K562 (cell line): ENCODE measurements at regions not wholly inside any gene's neighbourhood (a gene's known extent, or its start where the extent isn't known, plus 50 kb on each side); places are given as distances from the start of the nearest gene placed in this dataset.

Experiments used
- ATAC-seq: fragments of 200-7000 bp; cut with Tn5 transposase; 3 replicates; pipeline ENCODE4 v1.9.1; 2020; ENCODE audit warnings: moderate library complexity
- BruUV-seq: library from RNA; stranded (reverse); fragments of 400-500 nt; replicated peaks from 2 replicates; lab custom pipeline; 2021; lab: Mats Ljungman, UMichigan
- CTCF ChIA-PET: fragments of 300-600 bp; formaldehyde crosslinking; extraction: SDS; loops from one replicate; lab custom pipeline; 2021; ENCODE audit warnings: low intra/inter-chr PET ratio; lab: Yijun Ruan, JAX
- POLR2A ChIA-PET: fragments of 300-600, 350-650 bp; sonication (Branson Sonifier 250); formaldehyde crosslinking; extraction: SDS; loops from one replicate; lab custom pipeline; 2021; ENCODE audit warnings: antibody characterized with exemption, inconsistent platforms; lab: Yijun Ruan, JAX
- DNase-seq, 4 experiments: peaks; one replicate each; pipeline versions ENCODE4 v3.0.0 to v3.0.0-alpha.2; 2011 to 2018; ENCODE audit warnings: low spot score in 3 of 4, mixed read lengths in 3 of 4; ENCODE audit errors: extremely low read depth in 1 of 4
- FAIRE-seq: peaks from 2 replicates; lab custom pipeline; 2011; peaks lifted over from hg19 to GRCh38; lab: Jason Lieb, UNC
- H2AFZ ChIP-seq: 2 replicates; pipeline ENCODE4 v1.6.0; 2011; ENCODE audit warnings: low read depth, low read length, control low read depth, inconsistent platforms
- H3K27ac ChIP-seq: fragments of 200-600 bp; 3 replicates; pipeline ENCODE4 v1.8.0; 2011; ENCODE audit warnings: low read depth, mild to moderate bottlenecking, control low read depth, inconsistent platforms, low read length, moderate library complexity, mixed read lengths; ENCODE audit errors: extremely low read depth
- H3K27me3 ChIP-seq, 2 experiments: fragments of 300-600 bp in 1 of 2; 2 replicates in 1 of 2; 3 replicates in 1 of 2; pipeline versions ENCODE4 v1.6.0 to v1.8.0; 2011; ENCODE audit warnings: inconsistent platforms in 2 of 2, low read length in 2 of 2, mild to moderate bottlenecking in 1 of 2, mixed read lengths in 1 of 2, moderate library complexity in 1 of 2; ENCODE audit not compliant: control insufficient read depth in 2 of 2, insufficient read depth in 2 of 2
- H3K36me3 ChIP-seq: fragments of 300-600 bp; 3 replicates; pipeline ENCODE4 v1.8.0; 2011; ENCODE audit warnings: mild to moderate bottlenecking, low read length, inconsistent platforms; ENCODE audit not compliant: control insufficient read depth, insufficient read depth
- H3K4me1 ChIP-seq, 2 experiments: fragments of 200-600 bp in 1 of 2; replicated peaks in 1 of 2; 2 replicates in 1 of 2; 3 replicates in 1 of 2; pipeline versions ENCODE4 v1.5.1 to v1.8.0; 2011; ENCODE audit warnings: inconsistent platforms in 2 of 2, low read length in 2 of 2, mild to moderate bottlenecking in 1 of 2, mixed read lengths in 1 of 2, moderate library complexity in 1 of 2; ENCODE audit not compliant: control insufficient read depth in 2 of 2, insufficient read depth in 2 of 2
- H3K4me2 ChIP-seq: 2 replicates; pipeline ENCODE4 v1.6.1; 2011; ENCODE audit warnings: low read length, control low read depth, inconsistent platforms, mixed read lengths; ENCODE audit not compliant: insufficient read depth
- H3K4me3 ChIP-seq: fragments of 200-600 bp; sonication (generic), shearing (Covaris generic); 2 replicates; pipeline ENCODE4 v1.5.1; 2016; ENCODE audit warnings: control low read depth, inconsistent platforms
- H3K79me2 ChIP-seq: fragments of 200-600 bp; 3 replicates; pipeline ENCODE4 v1.8.0; 2011; ENCODE audit warnings: low read length, inconsistent platforms; ENCODE audit not compliant: control insufficient read depth, insufficient read depth
- H3K9ac ChIP-seq, 2 experiments: 2 replicates each; pipeline versions ENCODE4 v1.6.0 to v1.6.1; 2011; ENCODE audit warnings: low read depth in 2 of 2, low read length in 2 of 2, control low read depth in 1 of 2, inconsistent platforms in 1 of 2, mild to moderate bottlenecking in 1 of 2, mixed read lengths in 1 of 2; ENCODE audit not compliant: insufficient read depth in 1 of 2
- H3K9me1 ChIP-seq: one replicate; pipeline ENCODE4 v1.6.0; 2011; ENCODE audit warnings: inconsistent platforms, mild to moderate bottlenecking, low read length, moderate library complexity; ENCODE audit not compliant: control insufficient read depth, insufficient read depth
- H3K9me3 ChIP-seq: replicated peaks from 2 replicates; pipeline ENCODE4 v1.5.1; 2011; ENCODE audit warnings: low read depth, low read length, inconsistent platforms; ENCODE audit not compliant: control insufficient read depth, insufficient read depth
- H4K20me1 ChIP-seq: replicated peaks from 2 replicates; pipeline ENCODE4 v1.6.1; 2011; ENCODE audit warnings: low read length, inconsistent platforms, mixed read lengths; ENCODE audit not compliant: control insufficient read depth, insufficient read depth
- BRCA1 ChIP-seq, 2 experiments: fragments of 450-650 bp in 1 of 2; sonication (generic) in 1 of 2; formaldehyde crosslinking in 1 of 2; IDR thresholded peaks; 2 replicates each; pipeline versions ENCODE4 v1.5.0 to v1.6.1; 2017 to 2020; ENCODE audit warnings: mild to moderate bottlenecking in 1 of 2, missing genetic modification reagents in 1 of 2
- EP400 ChIP-seq: fragments of 450-650 bp; IDR thresholded peaks from 2 replicates; pipeline ENCODE4 v1.6.1; 2017; ENCODE audit warnings: antibody characterized with exemption, mild to moderate bottlenecking, moderate library complexity
- GATA2 ChIP-seq: sonication (generic); formaldehyde crosslinking; IDR thresholded peaks from 2 replicates; pipeline ENCODE4 v1.4.0; 2020; ENCODE audit warnings: mild to moderate bottlenecking, missing genetic modification reagents
- GTF2E2 ChIP-seq: fragments of 200-800 bp; sonication (Bioruptor generic); IDR thresholded peaks from 2 replicates; pipeline ENCODE4 v1.6.1; 2016; ENCODE audit warnings: missing genetic modification characterization, missing compliant biosample characterization
- L3MBTL2 ChIP-seq: fragments of 450-650 bp; IDR thresholded peaks from 2 replicates; pipeline ENCODE4 v1.6.1; 2016; ENCODE audit warnings: mild to moderate bottlenecking, moderate library complexity
- MAFG ChIP-seq: fragments of 450-650 bp; conservative IDR thresholded peaks from 2 replicates; pipeline ENCODE4 v1.6.1; 2016; ENCODE audit warnings: missing genetic modification characterization, missing compliant biosample characterization
- WGBS: fragments of 100-300 bp; shearing (Covaris generic); methylation state at CpG from one replicate; pipeline ENCODE4 v1.1.6; 2016; ENCODE audit warnings: low coverage, mixed read lengths; ENCODE audit not compliant: insufficient coverage; ENCODE audit errors: missing lambda C conversion rate; 5-methylcytosine and 5-hydroxymethylcytosine counted together
- in situ Hi-C: fragments of 300-500 bp; cut with MboI; formaldehyde crosslinking; loops from 4 replicates; pipeline ENCODE4 v1.15.0; 2018; ENCODE audit warnings: inconsistent platforms, mixed read lengths
- intact Hi-C: fragments of 100-400 bp; cut with micrococcal nuclease; formaldehyde crosslinking; loops from 2 replicates; pipeline ENCODE4 v1.14.2; 2022
- TF ChIP-seq, protein P1 (sequence below): fragments of 450-650 bp; IDR thresholded peaks from 2 replicates; pipeline ENCODE4 v1.6.1; 2016; ENCODE audit warnings: missing biosample characterization, missing genetic modification characterization

DNA sequence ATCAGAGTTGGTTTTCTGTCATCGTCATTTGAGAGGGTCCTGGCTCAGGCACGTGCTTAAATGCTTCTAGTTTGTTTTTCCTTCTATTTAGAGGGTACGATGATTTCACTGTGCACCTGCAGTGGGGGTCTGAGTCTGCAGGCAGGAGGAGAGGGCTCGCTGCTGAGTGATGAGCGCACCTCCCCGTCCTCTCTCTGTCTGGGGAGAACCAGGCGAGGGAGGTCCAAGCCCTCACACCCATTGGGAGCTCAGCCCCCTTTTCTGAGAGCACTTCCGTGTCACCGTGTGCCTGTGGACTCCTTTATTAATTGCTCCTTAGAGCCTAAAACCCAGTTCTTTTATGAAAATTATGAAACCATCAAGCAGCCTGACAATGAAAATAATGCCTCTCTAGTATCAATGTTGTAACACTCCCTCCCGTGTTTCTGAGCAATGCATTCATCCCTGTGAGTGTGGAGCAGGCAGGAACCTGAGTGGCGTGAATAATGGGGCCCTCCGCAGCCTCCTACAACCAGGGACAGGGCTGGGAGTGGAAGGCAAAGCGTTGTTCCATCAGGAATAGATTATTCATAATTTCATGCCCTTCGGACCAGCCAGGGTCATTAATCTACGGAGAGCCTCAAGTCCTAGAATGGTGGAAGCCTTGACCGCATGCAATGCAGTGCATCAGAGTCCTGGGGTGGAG lies 191.6 kb downstream of the UQCRFS1 start (continued):
- no peak for TF ChIP-seq GATA2 (CRISPR knock-in tag)
- no peak for TF ChIP-seq EP400
- no peak for TF ChIP-seq BRCA1 (IDR thresholded peaks at IDR 0.05)
- no peak for TF ChIP-seq BRCA1 (CRISPR knock-in tag; IDR thresholded peaks at IDR 0.05)

DNA sequence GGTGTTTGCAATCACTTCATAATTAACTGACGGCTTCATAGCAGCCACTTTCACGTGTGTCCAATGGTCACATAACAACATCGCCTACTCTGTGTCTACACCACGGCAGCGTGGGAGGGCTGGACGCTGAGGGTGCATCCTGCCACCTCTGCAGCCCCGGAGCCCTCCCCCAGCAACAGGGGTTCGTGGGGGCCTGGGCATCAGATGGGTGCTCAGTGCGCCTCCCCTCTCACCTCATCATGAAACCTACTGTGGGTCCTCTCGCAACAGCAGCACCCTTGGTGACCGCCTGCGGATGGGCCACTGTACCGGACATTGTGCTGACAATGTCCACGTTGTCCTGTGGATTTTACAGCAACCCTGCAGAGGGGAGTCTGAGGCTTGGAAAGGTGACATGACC lies 193.5 kb downstream of the UQCRFS1 start:
- no peak for DNase-seq
- Histone ChIP-seq H3K4me3 (no peak overlapping the region), H3K9ac (no peak overlapping the region), H3K9me3 (no peaks in the 10 kb centered on the region), H3K79me2 (no peaks in the 10 kb centered on the region), H3K4me2 (no peak overlapping the region), H3K4me1 (no peaks in the 10 kb centered on the region), H3K9me1 (no peaks in the 10 kb centered on the region), H2AFZ (no peak overlapping the region), H4K20me1 (0 out of 2 replicates have a peak, but pooled peaks cover 2% of the 10 kb centered on the region), H3K36me3 (no peaks in the 10 kb centered on the region), H3K27me3 (peaks cover 0 to 32% of the 10 kb centered on the region in 2 experiments; a peak in 4 of 5 replicates), H3K27ac (no peak overlapping the region)
- no peak for FAIRE-seq
- no peak for TF ChIP-seq GTF2E2 (tag)
- TF ChIP-seq, protein P1, sequence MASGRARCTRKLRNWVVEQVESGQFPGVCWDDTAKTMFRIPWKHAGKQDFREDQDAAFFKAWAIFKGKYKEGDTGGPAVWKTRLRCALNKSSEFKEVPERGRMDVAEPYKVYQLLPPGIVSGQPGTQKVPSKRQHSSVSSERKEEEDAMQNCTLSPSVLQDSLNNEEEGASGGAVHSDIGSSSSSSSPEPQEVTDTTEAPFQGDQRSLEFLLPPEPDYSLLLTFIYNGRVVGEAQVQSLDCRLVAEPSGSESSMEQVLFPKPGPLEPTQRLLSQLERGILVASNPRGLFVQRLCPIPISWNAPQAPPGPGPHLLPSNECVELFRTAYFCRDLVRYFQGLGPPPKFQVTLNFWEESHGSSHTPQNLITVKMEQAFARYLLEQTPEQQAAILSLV (tag), result no peak
- no peak for TF ChIP-seq MAFG
- TF ChIP-seq L3MBTL2, result no peak
- CTCF ChIA-PET, result no interaction called here
- POLR2A ChIA-PET, result no interaction called here
- in situ Hi-C loops (no loop called here), intact Hi-C loops (no loop called here)
- BruUV-seq, result no TSS peak
- no peak for ATAC-seq
- WGBS, result 0% methylated on average over 14 of the region's 14 CpGs
